ENCODE measurements at regions not wholly inside any gene's neighbourhood (a gene's known extent, or its start where the extent isn't known, plus 50 kb on each side); places are given as distances from the start of the nearest gene placed in this dataset.

DNA sequence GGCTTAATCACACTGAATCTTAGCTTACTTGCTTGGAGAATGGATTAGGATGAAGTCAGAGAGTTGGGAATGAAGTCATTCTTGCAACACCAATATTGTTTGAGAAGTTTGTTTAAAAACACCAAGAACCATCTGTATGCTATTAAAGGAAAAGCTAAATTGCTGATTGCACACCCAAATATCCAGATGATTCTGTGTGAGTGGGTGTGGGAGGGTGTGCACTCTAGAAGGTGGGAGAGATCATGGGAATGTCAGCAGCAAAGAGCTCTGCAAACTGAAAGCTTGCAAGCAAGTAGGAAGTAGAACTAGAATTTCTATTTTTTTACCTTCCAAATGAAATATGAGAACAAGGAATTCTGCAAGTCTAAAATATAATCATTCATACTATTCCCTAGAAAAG lies 364.9 kb downstream of the NR2F2 start:
- TF ChIP-seq CTCF (IDR thresholded peaks at IDR 0.05) = no peak
- no peak for TF ChIP-seq POLR2A (IDR thresholded peaks at IDR 0.05)
